ENCODE measurements at regions not wholly inside any gene's neighbourhood (a gene's known extent, or its start where the extent isn't known, plus 50 kb on each side); places are given as distances from the start of the nearest gene placed in this dataset.

DNA sequence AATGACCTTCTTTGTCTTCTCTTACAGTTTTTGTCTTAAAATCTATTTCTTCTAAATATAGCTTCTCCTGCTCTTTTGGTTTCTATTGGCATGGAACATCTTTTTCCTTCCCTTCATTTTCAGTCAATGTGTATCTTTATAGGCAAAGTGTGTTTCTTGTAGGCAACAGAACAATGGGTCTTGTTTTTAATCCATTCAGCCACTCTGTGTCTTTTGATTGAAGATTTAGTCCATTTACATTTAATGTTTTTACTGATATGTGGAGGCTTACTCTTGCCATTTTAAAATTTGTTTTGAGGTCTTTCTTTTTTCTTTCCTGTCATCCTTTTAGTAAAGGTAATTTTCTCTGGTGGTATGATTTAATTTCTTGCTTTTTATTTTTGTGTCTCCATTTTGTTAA is 271.2 kb upstream of the ZP4 start:
- DNase-seq (ENCODE audit: low spot score) (no peak), ATAC-seq (no peak)
- intact Hi-C loops (cut with DNase I), result no loop called here

DNA sequence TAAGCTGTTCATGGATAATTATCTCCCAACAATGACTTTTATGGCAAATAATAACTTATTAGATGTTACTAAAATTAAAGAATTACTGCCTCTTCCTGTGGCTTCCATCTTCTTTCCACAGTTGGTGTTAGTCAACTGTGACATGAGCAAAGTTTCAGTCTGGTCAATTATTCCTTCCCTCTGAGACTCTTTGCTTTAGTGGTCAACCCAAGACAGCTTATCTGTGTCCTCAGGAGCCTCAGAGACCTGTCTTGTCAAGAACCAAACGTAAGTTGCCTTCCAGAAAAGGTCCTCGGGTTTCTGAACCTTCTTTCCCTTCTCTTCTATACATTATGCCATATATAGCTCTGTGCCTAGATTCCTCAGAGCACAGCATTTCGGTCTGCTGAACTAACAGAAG is 263.2 kb upstream of the ZP4 start:
- intact Hi-C loops (cut with DNase I), result no loop called here
- DNase-seq (ENCODE audit: low spot score), result no peak
- no peak for ATAC-seq

DNA sequence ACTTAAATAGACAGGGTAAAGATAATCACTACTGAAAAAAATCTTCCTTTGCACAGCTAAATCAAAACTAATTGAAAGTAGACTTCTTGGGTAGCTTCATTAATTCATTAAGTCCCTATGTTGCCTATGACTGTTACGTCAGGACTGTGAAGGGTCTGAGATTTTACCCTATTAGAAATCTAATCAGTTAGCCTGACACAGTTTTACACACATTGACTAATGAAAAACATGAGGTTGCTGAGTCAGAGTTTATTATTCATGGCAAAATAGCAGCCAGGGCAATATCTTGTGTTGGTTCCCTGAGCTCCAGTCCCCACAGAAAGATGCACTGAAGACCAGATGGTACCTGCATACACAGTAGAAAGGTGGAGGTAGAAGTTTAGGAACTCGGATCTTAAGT is 262.5 kb upstream of the ZP4 start:
- intact Hi-C loops (cut with DNase I), result no loop called here
- DNase-seq (ENCODE audit: low spot score) (no peak), ATAC-seq (no peak)

DNA sequence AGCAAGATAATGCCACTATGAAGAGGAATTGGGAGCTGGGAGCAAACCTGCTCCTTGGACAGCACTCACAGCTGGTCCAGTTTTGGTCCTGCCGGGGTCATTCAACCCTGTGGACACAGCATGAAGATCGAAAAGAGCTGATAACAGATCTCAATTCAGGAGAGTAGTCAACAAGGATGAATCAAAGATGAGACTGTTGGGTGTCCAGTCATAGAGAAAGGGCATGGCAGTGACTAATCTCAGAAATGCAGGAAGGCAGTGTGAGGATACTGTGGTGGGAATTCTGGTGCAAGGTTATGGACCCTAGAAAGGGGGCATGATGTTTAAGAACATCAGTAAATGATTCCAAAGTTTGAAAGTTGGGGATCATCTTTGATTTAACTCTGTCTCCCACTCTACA is 261.4 kb upstream of the ZP4 start:
- ATAC-seq (no peak), DNase-seq (ENCODE audit: low spot score) (no peak)
- intact Hi-C loops (cut with DNase I), result no loop called here

DNA sequence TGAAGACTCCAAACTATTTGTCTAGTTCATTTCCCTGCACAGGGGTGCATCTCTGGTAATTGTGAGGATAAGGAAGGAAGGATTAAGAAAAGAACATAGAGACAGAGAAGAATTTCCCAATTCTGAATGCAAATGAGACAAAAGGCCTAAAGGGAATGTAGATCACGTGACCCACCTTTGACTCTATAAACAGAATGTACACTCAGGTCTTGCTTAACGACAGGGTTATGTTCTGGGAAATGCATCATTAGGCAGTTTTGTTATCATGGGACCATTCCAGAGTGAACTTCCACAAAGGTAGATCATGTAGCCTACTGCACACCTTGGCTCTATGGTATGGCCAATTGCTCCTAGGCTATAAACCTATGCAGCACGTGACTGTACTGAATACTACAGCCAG is 252.3 kb upstream of the ZP4 start:
- DNase-seq (ENCODE audit: low spot score), result no peak
- ATAC-seq, result no peak
- intact Hi-C loops (cut with DNase I), result no loop called here

DNA sequence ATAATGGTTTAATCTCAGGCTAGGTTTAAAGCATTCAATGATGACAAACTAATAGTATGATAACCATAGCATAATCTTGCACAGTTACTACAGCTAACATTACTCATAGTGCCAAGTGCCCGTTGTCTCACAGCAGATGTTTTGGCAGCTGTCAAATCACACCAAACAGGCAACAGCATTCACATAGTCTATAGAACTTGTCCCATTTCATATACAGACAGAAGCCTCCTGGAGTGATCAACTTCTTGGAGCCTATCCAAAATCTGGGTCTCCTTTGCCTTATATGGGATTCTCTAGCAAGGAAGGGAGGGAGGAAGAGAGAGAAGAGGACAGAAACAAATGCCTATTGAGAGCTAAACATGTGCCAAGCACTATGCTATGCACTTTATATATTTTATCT is 250.6 kb upstream of the ZP4 start:
- intact Hi-C loops (cut with DNase I), result no loop called here
- DNase-seq (ENCODE audit: low spot score) (no peak), ATAC-seq (no peak)

DNA sequence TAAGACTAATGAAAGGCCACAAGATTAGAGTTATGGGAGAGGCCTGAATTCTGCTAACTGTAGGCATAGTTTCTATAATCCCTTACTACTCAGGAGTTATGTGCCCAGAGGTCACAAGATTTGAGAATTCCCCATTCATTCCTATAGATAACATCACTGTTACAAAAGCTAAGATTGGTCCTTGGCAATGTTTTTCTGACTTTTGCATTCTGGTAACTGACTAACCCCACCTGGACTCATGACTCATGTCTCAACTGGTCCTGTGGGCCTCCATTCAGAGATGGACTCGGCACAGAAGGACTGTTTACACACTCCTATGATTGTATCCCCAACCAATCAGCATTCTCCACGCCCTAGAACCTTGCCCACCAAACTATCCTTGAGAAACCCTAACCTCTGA is 249.0 kb upstream of the ZP4 start:
- ATAC-seq, result no peak
- DNase-seq (ENCODE audit: low spot score), result no peak
- intact Hi-C loops (cut with DNase I), result no loop called here

DNA sequence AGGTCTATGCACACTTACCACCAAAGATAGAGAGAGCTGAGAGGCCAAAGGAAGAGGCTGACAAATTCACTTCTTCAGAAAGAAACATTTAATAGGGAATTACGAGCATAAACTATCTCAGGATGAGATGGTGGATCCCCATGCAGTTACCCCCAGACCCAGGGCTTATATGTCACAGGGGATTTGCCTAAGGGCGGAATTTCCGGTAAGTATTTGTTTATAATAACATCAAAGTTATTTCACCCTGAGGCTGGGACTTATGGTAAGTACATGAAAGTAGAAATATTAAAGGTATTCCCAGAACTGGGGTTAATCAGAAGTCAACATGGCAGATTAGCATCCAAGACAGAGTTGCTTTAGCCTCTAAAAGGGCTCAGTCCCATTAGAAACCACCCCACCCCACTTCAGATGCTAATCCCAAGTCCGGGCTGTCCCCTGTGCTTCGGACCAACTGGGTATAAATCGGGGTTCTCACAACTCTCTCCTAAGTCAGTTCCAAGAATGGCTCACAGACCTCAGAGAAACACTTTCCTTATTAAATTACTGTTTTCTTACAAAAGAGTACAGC is 247.4 kb upstream of the ZP4 start:
- DNase-seq (ENCODE audit: low spot score), result no peak
- no peak for ATAC-seq
- intact Hi-C loops (cut with DNase I), result no loop called here

DNA sequence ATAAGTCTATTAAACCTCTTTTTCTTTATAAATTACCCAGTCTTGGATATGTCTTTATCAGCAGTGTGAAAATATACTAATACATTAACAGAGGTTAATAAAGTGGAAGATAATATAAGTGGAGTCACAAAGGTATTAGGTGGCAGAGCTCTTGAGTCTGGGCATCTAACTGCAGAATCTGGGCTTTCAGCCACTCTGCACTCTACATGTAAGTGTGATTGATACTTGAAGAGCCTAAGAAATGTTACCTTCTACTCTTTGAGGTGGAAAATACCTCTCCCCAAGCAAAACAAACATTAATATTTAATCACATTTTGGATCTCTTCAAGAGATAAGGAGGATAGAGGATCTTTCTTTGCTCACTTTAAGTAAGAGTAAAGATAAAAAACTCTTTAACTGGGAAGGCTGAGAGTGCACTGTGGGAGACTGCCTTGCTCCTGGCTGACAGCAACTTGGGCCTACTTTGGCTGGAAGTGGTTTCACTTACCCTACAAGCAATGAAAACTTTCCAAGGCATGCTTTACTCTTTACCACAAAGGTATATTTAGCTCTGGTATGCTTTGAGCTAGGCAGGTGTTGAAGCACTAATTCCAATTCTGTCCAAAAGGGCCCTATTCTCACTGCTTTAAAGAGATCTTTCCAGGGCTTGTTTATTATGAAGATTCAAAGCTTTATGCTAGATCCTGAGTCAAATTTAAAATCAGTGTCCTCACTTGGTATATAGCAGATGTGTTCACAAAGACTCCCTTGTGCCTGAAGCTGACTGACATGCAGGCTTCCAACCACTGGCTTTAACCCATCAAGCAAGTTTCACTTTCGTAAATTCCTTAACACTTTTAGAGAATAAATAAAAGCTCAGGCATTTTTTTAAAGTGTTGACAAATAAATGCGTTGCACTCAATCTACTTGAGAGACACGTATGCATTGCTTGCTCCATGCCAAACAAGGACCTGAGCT is 245.3 kb upstream of the ZP4 start:
- no peak for ATAC-seq
- intact Hi-C loops (cut with DNase I), result no loop called here

DNA sequence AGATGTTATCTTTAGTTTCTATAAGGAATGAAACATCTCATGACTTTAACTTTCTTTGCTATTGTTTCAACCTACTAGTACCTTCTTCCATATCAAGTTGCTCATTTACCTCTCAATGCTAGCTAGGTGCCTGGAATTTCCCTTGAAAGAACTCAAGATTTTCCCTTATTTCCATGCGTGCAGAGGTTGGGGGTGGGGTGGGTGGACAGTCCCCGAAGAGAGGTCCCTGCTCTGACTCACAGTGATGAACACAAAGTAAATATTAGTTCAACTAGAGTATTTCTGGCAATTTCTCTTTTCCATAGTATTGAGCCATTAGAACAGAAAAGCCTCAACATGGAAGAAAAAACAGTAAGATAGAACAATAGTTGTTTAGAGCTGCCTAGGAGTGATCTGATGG is 239.0 kb upstream of the ZP4 start:
- DNase-seq (ENCODE audit: low spot score) (no peak), ATAC-seq (no peak)
- intact Hi-C loops (cut with DNase I), result no loop called here

More for the DNA sequence above, 245.3 kb upstream of the ZP4 start:
- DNase-seq (ENCODE audit: low spot score), result no peak

DNA sequence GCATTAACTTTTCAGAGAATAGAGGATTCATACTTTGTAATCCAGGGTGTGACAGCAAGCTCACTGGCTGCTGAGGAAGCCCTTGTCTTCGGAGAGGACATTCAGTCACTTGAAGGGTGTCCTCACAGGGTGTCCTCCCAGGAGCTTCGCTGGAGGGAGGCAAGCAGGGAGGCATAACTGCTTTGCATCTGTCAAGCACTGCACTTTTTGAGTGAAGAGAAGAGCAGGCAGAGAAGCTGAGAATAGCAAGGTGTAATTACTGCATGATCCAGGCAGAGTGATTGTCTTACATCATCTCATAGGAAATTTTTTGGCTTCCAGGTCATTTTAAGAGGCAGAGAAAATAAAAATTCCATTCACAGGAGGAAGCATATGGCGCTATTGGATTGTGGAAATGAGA is 232.5 kb upstream of the ZP4 start:
- ATAC-seq, result no peak
- intact Hi-C loops (cut with DNase I), result no loop called here
- DNase-seq (ENCODE audit: low spot score), result no peak

DNA sequence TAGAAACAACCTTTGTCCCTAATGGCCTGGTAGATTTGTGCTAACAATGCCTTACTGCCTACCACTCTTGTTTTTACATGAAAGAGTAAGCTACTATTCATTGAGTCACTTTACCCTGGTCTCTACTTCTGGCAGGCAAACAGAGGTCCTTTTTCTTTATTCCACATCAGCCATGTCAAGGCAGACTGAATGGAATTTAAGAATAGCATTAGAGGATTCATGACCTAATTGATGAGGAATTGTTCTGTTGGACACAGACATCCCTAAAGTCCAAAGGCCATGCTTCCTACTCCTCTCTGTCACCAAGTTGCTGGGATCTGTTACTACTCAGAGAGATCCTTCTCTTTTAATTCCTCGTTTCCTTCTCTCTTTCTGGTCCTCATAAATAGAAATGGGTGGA is 229.1 kb upstream of the ZP4 start:
- ATAC-seq, result no peak
- DNase-seq (ENCODE audit: low spot score), result no peak
- intact Hi-C loops (cut with DNase I), result no loop called here

DNA sequence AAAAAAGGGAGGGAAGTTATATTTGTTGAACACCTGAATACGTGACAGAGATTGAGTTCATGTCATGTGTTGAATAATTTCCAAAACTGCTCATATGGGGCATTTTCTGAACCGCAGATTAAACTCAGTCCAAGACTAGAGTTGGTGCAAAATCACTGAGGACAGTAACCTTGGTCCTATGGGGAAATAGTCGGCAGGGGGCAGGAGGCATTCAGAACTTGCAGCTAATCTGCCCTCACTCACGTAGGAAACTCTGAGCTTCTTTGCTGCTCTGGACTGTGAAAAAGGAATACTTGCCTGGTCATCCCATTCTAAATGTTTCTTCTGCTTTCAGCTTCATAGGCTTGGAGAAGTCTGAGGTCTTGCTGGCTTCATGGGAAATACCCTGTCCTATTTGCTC is 228.3 kb upstream of the ZP4 start:
- DNase-seq (ENCODE audit: low spot score) (no peak), ATAC-seq (no peak)
- intact Hi-C loops (cut with DNase I), result no loop called here

DNA sequence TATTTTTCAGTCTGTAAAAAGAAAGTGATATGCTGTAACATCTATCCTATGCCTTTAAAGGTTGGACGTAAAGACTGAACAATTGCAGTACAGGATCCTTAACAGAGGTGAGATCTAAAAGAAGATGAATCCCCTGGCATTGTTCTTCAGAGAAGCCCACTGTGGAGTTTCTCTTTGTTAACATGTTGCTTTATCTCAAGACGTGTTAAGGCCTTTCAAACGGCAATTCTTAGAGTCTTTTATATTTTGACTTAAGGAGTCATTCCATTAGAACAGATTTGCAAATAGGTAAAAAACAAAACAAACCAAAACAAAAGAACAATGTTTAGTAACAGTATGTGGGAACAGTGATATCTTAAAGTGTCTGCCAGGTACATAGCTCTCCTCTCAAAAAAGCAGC is 225.1 kb upstream of the ZP4 start:
- DNase-seq (ENCODE audit: low spot score) (no peak), ATAC-seq (no peak)
- intact Hi-C loops (cut with DNase I), result no loop called here

DNA sequence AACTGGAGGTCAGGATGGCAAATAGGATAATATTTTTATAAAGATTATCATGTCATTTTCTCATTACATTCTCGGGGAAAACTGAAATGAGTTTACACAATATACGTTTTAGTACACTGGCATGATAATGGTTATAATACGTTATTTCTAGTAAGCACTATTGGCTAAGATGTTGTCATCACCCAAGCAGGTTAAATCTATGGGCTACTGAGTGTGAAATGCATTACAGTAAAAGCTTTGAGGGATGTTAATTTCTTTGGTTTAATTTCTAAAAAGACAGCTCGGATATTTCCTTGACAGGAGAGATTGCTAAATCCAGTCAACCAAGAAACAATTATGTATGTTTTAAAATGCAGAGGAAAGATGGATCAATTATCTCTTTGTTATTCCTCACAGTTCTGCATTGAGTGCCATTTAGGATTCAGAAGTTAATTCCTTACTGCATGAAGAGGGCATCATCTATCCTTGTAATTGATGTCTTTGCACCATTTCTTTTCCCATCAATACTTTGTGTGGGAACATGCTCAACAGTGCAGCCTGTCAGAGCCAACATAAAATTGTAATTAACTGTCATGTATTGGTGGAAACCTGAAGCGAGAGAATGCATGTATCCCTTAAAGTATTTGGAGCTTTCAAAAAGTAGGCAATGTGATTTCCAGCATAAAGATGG is 222.4 kb upstream of the ZP4 start:
- DNase-seq (ENCODE audit: low spot score) (no peak), ATAC-seq (no peak)
- intact Hi-C loops (cut with DNase I), result no loop called here

DNA sequence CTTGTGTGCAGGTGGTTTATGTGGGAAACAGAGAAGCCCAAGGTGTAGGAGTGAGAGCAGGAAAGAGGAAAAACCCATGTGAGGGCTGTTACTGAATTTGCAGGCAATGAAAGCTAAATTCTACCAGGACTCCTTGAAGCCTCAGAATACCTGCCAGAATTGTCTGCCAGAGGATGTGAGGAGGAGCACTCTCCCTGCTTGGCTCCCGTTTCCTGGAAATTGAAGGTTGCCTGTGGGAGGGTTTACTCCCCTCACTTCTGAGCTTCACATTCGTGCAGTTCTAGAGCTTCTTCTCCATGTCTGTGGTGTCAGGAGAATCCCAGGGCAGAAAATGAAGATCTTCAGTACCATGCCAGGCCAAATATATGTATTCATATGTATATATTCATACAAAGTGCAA is 220.8 kb upstream of the ZP4 start:
- intact Hi-C loops (cut with DNase I), result no loop called here
- DNase-seq (ENCODE audit: low spot score) (no peak), ATAC-seq (no peak)

DNA sequence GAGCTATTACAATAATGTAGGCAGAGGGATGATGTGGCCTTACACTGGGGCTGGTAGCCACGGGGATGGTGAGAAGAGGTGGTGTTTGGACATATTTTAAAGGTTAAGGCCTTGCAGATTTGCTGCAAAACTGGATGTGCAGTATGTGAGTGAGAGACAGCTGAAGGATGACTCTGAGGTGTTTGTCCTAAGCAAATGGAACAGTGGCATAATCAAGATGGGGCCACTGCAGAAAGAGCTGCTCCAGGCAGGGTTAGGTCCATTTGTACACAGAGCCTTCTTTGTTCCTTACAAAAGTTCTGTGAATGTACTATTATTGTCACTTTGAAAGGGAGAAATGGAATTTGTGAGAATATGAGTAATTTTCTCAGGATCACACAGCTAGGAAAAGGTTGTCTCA is 220.4 kb upstream of the ZP4 start:
- ATAC-seq, result no peak
- intact Hi-C loops (cut with DNase I), result no loop called here
- no peak for DNase-seq (ENCODE audit: low spot score)

DNA sequence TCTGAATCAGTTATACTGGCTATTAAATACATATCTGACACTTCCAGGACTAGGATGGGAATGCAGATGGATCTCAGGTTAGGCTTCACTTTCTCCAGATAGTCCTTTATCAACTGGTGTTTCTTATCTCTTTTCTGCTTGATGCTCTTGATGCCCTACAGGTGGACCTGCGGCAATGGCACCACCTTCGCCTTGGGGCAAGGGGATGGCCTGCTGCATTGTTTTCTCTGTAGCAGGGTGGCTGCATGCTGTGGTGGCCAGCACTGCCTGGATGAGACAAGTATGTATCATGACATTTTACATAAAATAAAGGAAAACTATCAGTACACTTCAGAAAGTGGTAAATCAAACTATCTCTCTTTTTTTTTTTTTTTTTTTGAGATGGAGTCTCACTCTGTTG is 217.7 kb upstream of the ZP4 start:
- DNase-seq (ENCODE audit: low spot score), result no peak
- ATAC-seq, result no peak
- intact Hi-C loops (cut with DNase I), result no loop called here

DNA sequence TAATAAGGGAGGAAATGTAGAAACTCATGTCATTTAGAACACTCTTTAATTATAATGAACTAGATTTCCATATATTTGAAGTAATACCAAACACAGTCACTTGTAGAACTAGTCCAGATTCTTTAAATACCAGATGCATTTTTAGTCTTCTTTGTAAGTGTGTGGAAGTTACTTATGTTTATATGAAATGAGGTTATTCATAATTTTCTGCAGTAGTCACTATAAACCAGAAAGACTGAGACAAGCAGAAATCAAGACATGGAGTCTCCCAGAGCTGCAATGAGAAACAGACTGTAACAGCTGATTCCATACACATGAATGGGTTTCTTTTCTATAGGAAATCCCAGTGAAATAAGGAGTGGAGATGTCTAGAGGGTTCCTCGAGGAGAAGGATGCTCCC is 216.6 kb upstream of the ZP4 start:
- DNase-seq (ENCODE audit: low spot score), result no peak
- intact Hi-C loops (cut with DNase I), result no loop called here
- ATAC-seq, result no peak

DNA sequence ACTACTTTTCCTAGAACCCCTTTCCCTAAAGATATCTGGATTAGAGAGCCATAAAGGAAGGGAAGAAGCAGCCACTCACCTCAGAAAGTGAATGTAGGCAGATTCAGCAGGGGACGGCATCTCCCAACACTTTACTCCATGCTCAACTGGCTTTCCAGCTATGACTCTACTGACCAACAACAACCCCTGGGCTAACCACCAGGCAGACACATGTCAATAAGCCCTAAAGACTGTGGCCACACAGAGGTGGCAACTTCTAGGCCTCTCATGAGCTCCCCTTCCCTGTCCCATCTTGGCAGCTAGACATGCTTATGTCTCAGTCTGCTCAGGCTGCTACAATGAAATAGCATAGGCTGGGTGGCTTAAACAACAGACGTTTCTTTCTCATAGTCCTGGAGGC is 214.0 kb upstream of the ZP4 start:
- ATAC-seq (no peak), DNase-seq (ENCODE audit: low spot score) (no peak)
- intact Hi-C loops (cut with DNase I), result no loop called here
